ENCODE measurements at regions not wholly inside any gene's neighbourhood (a gene's known extent, or its start where the extent isn't known, plus 50 kb on each side); places are given as distances from the start of the nearest gene placed in this dataset.

GRCh38 chr10:130230036-130230435 lies 93.8 kb downstream of the GLRX3 start:
- DNase-seq (ENCODE audit: low read depth) = no peak

DNA sequence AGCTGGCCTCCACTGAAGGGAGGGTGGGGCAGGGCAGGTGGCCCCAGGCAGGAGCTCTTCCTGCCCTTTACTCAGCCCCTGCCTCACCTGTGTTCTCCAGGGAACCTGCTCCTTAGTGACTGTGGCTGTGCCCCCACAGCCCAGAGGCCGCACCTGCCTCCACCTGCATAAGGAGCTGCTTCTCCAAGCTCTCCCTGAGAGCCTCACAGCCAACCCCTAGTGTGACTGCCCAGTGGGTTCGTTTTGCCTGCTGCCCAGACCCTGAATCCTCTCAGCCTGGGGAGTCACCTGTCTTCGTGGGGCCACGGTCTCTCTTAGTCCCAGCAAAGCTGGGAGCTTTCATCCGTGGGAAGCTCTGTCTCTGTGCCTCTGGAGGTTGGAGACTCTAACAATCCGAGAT lies 94.4 kb downstream of the GLRX3 start:
- no peak for DNase-seq (ENCODE audit: low read depth)

DNA sequence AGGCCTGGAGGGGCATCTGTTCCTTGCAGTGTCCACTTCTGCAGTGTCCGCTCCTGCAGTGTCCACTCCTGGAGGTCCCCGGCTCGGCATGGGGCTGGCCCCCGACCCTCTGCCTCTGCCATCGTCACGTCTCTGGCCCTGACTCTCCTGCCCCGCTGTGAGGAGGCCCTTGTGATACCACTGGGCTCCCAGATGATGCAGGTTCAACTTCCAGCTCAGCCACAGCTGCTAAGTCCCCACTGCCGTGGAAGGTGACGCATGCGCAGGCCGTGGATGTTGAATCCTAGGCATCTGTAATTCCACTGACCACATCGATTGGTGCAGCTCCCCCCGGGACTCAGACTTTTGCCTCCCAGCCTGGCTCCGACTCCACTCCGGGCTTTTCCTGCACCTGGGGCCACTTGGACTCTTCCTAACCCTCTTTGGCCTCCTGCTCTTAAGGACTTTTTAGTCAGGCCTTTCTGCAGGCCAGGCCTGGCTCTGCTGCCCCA lies 95.1 kb downstream of the GLRX3 start:
- no peak for DNase-seq (ENCODE audit: low read depth)

DNA sequence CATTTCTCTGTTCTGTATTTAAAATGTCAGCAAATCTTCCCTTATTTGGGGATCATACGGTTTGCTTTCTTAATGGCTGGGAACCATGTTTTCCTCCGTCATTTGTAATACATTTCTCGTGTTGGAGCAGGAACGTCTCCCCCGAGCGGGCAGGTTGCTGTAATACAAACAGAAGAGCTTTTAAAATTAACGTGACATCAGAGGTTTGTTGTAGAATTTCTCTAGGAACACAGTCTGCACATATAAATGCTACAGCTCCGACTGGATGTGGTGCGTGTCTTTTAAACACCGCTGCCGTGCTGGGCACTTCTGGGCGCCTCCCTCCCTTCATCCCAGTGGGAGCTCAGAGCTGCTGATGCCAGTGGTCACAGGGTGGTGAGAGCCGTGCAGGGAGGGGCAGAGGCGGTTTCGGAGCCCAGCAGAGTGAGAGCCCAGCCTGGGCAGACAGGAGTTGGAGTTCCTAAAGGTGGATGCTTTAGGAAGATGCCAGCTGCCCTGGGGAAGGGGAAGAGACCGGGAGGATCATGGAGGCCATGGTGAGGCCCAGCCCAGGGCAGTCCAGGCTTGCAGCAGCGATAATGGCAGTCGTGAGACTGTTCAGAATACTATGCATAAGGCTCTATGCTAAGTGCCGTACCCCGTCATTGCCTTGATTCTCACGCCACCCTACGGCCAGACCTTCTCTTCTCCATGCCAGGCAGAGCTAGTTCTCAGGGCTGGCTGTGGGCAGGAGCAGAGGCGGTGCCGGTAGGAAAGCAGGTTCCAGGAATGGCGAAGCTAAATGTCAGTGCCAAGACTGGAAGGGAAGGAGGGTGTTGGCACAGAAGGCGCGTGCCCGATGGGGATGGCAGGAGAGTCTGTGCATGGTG lies 96.2 kb downstream of the GLRX3 start:
- DNase-seq (ENCODE audit: low read depth) = no peak

DNA sequence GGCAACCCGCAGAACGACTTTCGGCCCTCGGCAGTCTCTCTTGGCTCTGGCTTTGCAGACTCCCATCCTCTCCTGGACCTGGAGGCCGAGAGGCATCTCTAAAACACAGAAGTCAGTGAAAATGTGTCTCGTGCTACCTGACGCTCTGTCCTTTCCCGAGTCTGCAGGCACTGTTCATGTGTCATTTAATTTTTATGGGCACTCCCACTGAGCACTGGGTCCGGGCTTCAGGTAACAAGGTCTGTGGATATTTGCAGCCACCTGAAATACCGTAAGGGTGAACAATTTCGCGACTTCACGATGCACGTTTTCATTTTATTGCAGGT lies 96.8 kb downstream of the GLRX3 start:
- no peak for DNase-seq (ENCODE audit: low read depth)

DNA sequence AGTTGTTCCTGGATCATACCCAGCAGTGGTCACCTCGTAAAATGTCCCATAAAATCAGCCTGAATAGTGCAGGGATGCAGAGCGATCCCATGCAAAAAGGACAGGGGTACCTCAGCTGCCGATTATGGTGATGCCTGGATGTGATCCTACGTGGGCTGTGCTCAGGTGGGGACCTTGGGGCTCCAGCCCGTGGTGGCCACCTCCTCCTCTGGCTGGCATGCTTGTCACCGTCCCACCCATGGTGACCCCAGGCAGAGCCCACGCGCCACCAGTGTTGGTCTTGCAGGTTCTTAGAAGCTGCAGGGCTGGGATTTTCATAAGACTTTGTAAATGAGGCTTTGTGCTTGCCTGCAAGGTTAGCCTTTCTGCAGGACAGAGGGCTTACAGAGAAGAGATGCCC lies 97.2 kb downstream of the GLRX3 start:
- no peak for DNase-seq (ENCODE audit: low read depth)

GRCh38 chr10:130234171-130234965 lies 98.2 kb downstream of the GLRX3 start:
- DNase-seq (ENCODE audit: low read depth) = no peak

GRCh38 chr10:130236711-130237110 lies 100.5 kb downstream of the GLRX3 start:
- no peak for DNase-seq (ENCODE audit: low read depth)

GRCh38 chr10:130240409-130240808 lies 104.2 kb downstream of the GLRX3 start:
- DNase-seq (ENCODE audit: low read depth) = no peak

DNA sequence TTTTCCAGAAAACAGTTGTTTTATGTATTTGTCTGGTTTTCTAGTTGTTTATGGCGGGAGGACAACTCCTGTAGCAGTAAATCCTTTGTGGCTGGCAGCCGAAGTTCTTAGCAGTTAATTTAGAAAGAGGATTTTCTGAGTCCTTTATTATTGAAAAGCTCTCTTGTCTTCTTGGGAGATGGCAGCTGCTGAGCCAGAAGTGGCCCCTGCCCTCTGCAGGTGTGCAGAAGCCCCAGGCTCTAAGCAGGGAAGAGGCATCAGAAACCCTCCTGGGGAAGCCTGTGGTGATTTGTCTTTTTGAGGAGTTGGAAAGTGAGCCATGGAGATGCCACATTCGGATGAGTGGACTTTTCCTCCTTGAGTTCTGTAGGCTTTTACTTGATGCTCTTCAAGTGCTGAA lies 106.3 kb downstream of the GLRX3 start:
- DNase-seq (ENCODE audit: low read depth) = no peak

DNA sequence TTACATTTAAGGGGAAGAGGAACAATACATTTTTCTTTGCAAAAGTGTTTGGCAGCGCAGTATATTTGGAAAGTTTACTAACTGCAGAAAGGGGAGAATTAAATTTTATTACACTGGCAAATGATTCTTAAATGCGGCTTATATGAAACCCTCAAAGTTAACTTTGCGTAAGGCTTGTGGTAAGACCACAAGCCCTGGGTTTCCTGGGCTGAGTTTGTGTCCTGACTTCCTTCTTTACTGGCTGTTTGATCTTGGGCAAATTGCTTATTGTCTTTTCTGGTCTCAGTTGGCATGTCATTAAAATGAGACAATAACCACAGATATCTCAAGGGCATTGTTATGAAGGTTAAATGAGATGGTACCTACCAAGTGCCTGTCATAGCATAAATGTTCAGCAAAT lies 106.8 kb downstream of the GLRX3 start:
- DNase-seq (ENCODE audit: low read depth) = no peak

DNA sequence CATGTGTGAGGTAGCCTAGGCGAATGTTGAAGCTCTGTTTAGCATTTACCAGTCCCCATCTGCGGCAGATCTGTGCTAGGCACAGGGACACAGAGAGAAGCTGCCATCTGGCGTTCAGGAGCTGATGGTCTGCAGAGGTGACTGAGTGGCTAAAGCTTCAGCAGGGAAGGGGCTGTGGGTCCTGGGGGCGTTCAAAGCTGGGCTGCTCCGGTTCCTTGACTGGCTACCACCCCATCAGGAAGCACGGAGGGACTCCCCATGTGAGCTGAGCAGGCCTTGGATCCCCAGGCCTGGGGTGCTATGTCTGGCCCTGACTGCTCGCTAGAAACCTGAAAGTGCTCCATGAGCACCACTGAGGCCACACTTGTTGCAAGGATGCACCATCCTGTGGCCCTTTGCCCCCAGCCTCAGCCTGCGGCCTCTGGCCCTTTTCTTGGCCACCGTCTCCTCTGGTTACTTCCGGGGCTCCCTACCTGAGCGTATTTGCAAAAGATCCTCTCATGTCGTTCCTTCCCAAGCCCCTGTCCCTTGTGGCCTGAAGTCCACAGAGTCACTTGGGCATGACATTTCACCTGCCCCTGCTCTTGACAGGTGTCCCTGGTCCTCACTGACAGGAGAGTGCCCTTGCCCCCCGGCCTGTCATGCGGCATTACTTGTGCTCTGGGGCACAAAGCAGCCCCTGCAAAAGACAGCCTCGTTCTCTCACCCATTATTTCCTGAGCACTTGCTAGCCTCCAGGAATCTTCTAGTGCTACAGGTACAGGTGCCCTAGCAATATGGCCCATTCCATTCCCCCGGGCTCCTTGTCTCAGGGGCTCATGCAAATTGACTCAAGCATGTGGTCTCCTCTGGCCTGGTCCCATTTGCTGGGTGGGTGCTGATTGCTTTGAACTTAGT lies 108.1 kb downstream of the GLRX3 start:
- no peak for DNase-seq (ENCODE audit: low read depth)

DNA sequence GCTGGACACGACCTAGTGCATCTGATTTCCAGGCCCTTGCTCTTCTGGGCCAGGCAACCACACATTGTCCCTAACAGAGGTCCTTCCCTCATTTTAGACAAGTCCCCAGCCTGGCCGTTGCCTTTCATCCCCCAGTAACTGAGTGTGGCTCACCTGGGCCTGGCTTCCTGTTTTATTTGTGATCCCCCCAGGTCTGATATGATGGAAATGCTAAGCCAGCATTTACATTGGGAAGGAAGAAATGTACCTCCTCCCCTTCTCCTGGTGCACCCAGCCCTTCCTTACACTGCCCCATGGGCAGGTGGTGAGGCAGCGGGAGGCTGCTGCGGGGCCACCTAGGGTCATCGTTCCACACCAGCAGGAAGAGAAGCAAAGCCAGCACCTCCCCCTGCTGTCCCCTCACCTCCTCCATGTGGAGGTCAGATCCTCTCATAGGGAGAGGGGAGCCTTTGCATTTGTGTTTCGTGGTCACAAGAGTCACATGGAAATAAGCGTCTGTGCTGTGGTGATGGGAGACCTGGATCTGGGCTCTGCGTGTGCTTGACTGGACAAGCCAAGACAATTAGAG lies 108.8 kb downstream of the GLRX3 start:
- no peak for DNase-seq (ENCODE audit: low read depth)

GRCh38 chr10:130246113-130246512 lies 109.9 kb downstream of the GLRX3 start:
- no peak for DNase-seq (ENCODE audit: low read depth)

- no peak for DNase-seq (ENCODE audit: low read depth)
These were observed 113.9 kb downstream of the GLRX3 start for GRCh38 chr10:130250127-130250526.

- no peak for DNase-seq (ENCODE audit: low read depth)
These were observed 115.6 kb downstream of the GLRX3 start for GRCh38 chr10:130251766-130252165.

DNA sequence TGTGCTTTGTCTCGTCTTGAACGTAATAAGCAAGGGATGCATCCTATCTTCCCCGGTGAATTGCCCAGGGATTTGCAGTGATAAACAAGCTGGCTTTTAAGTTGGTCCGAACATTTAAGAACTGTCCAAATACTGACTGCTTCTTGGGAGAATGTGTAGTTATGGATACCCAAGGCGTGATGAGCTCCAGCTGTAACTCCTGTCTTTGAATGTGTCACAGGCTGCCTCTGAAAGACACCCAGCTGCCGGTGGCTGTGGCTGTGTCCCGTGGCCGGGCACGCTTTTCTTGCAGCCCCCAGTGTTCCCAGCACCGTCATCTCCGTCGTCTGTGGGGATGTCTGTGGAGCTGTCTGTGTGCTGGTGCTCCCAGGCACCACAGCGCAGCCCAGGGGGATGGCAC lies 118.1 kb downstream of the GLRX3 start:
- DNase-seq (ENCODE audit: low read depth) = no peak

- DNase-seq (ENCODE audit: low read depth) = no peak
These were observed 118.5 kb downstream of the GLRX3 start for GRCh38 chr10:130254662-130255061.

DNA sequence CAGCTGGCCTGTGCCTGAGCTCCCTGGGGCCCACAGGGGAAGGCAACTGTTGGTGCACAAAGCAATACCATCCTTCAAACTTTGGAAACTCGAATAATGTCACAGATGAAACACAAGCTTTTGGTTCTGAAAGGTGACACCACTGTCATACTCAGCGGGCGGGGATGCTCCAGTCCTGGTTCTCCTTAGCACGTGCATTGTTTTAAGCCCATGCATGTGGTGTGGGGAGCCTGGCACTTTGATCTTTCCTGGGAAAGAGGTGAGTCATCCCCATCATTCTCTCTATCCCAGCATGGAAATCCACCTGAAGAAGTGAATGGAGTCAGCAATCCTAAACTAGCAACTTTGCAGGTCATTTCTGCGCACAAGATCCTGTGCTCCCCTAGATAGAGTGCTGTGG lies 119.6 kb downstream of the GLRX3 start:
- no peak for DNase-seq (ENCODE audit: low read depth)

DNA sequence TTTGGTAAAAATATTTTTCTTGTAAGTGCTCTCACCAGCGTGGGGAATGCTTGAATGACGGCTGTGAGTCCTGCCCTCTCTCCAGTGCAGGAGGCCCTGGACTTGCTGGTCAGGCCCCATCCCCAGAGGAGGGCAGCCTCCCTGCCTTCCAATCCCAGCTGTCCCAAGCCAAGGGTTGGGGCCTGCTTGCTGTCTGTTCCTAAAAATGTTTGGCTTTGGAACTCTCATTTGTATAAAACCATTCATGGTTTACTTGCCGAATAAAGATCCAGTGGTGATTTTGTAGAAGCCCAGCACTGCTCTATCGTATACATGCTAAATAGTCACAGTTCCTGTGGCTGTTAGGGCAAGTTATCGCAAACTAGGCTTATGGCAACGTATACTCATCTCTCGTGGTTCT lies 121.7 kb downstream of the GLRX3 start:
- no peak for DNase-seq (ENCODE audit: low read depth)

DNA sequence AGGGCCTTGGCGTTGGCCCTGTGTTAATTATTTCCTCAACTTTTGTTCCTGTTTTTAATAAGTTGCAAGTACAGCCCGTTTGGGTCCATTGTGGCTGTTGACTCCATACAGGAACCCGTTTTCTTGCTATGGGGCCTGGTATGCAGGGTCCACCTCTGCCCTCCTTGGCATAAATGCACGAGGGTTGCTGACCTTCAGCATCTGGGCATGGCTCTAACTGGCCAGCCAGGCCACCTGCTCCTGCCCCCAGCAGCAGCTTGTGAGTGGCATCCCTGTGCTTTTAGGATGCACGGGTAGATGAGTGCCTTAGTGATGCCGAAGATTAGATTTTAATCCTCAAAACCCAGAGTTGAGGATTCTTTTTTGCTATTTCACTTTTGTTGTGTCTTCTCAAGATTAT lies 123.2 kb downstream of the GLRX3 start:
- no peak for DNase-seq (ENCODE audit: low read depth)

GRCh38 chr10:130261306-130261705 lies 125.1 kb downstream of the GLRX3 start:
- no peak for DNase-seq (ENCODE audit: low read depth)
